WERI-Rb-1 (cell line): ENCODE measurements at regions not wholly inside any gene's neighbourhood (a gene's known extent, or its start where the extent isn't known, plus 50 kb on each side); places are given as distances from the start of the nearest gene placed in this dataset.
"Not testable (repeated sequence)": the region's sequence is repeated elsewhere in the genome, so short reads cannot be mapped to it uniquely, and the experiment has no call there.

Experiments
- DNase-seq: peaks from one replicate; pipeline ENCODE4 v3.0.0-alpha.2; 2020
- H3K27ac ChIP-seq: fragments of 250-450 bp; sonication (Bioruptor Pico); 2 replicates; pipeline ENCODE4 v1.5.1; 2020; ENCODE audit warnings: mild to moderate bottlenecking, moderate library complexity
- H3K27me3 ChIP-seq: fragments of 250-450 bp; sonication (Bioruptor Pico); 2 replicates; pipeline ENCODE4 v1.5.1; 2021; ENCODE audit warnings: mild to moderate bottlenecking, low read depth, moderate library complexity; ENCODE audit not compliant: insufficient read depth, severe bottlenecking
- H3K36me3 ChIP-seq: fragments of 250-450 bp; sonication (Bioruptor Pico); 2 replicates; pipeline ENCODE4 v1.5.1; 2020; ENCODE audit warnings: mild to moderate bottlenecking, moderate library complexity
- H3K4me3 ChIP-seq: 2 replicates; pipeline ENCODE4 v1.5.1; 2011; ENCODE audit warnings: low read depth, mild to moderate bottlenecking, control low read depth, low read length
- H3K9me3 ChIP-seq: fragments of 250-450 bp; sonication (Bioruptor Pico); 2 replicates; pipeline ENCODE4 v1.5.1; 2021; ENCODE audit warnings: mild to moderate bottlenecking, moderate library complexity; ENCODE audit not compliant: severe bottlenecking
- CTCF ChIP-seq: IDR thresholded peaks from 2 replicates; pipeline ENCODE4 v1.5.1; 2011; ENCODE audit warnings: low read depth, mild to moderate bottlenecking, control low read depth, inconsistent platforms, low read length

- no peak for DNase-seq
- H3K4me3 ChIP-seq: no peak overlapping the region
- H3K9me3 ChIP-seq: no peaks in the 10 kb centered on the region
- no peak overlapping the region for H3K27ac ChIP-seq
- no peaks in the 10 kb centered on the region for H3K27me3 ChIP-seq
- TF ChIP-seq CTCF: no peak
- H3K36me3 ChIP-seq: no peaks in the 10 kb centered on the region
These were observed 89.5 kb upstream of the DPP10 start for GRCh38 chr2:114352988-114353387.

DNA sequence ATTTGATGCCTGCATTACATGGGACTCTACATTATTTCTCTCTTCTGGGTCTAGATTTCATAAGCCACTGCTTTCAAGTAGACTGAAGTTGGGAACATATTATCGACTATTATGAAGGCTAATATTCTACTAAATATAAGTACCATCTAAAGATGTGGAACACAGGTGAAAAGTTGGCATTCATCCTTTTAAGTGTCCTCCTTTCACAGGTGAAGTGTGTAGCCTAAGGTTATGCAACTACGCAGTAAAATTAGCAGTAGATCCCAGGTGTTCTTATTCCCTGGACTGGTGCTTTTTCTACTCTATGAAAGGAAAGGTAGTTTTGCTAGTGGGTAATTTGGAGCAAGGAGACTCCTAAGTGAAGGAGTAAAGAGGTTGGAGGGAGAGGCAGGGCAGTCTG is 88.2 kb upstream of the DPP10 start:
- no peak for DNase-seq
- TF ChIP-seq CTCF: no peak
- H3K9me3 ChIP-seq: no peaks in the 10 kb centered on the region
- H3K4me3 ChIP-seq: no peak overlapping the region
- no peaks in the 10 kb centered on the region for H3K27me3 ChIP-seq
- H3K27ac ChIP-seq: no peak overlapping the region
- H3K36me3 ChIP-seq: no peaks in the 10 kb centered on the region

GRCh38 chr2:114368705-114369104 is 73.7 kb upstream of the DPP10 start:
- no peak for TF ChIP-seq CTCF
- no peaks in the 10 kb centered on the region for H3K36me3 ChIP-seq
- no peak overlapping the region for H3K4me3 ChIP-seq
- no peak for DNase-seq
- peaks cover 10% of the 10 kb centered on the region for H3K9me3 ChIP-seq
- H3K27ac ChIP-seq: no peak overlapping the region
- H3K27me3 ChIP-seq: no peaks in the 10 kb centered on the region

GRCh38 chr2:114371721-114372120 is 70.7 kb upstream of the DPP10 start:
- H3K9me3 ChIP-seq: peaks cover 10% of the 10 kb centered on the region
- not testable (repeated sequence) for H3K36me3 ChIP-seq, H3K27me3 ChIP-seq

DNA sequence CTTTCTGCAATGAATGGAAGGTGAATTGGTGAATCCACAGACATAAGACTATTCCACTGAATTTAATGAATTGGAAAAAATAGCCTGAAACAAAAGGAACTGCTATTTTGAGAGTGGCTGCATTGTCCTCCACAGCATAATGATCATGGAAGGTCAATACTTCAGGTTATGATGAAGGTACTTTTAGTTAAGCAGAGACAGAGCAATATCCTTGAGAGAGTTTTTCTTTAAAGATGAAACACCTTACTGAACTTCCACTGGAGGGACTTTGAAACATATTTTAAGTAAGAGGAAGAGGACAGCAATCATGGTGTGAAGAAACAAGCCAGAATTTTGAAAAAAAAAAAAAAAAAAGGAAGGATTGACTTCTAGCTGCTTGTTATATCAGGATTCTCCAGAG is 68.8 kb upstream of the DPP10 start:
- Histone ChIP-seq H3K27me3 (no peaks in the 10 kb centered on the region), H3K4me3 (no peak overlapping the region), H3K27ac (no peak overlapping the region), H3K36me3 (no peaks in the 10 kb centered on the region), H3K9me3 (peaks cover 4% of the 10 kb centered on the region)
- no peak for TF ChIP-seq CTCF
- DNase-seq: no peak

More at GRCh38 chr2:114371721-114372120, 70.7 kb upstream of the DPP10 start:
- H3K27ac ChIP-seq, H3K4me3 ChIP-seq, DNase-seq: not testable (repeated sequence)

DNA sequence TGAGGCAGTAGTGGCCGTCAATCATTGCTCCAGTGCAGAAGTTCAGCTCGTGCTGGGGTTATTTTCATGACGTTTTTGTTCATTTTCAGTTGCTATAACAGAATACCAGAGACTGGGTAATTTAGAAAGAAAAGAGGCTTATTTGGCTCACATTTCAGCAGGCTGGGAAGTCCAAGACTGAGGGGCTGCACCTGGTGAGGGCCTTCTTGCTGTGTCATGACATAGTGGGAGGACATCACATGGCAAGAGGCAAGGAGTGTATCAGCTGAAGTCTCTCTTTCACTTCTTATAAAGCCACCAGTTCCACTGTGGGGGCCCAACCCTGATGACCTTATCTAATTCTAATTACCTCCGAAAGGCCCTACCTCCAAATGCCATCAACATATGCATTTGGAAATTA is 58.0 kb upstream of the DPP10 start:
- TF ChIP-seq CTCF: no peak
- DNase-seq: no peak
- no peaks in the 10 kb centered on the region for H3K9me3 ChIP-seq

More for the DNA sequence above, 58.0 kb upstream of the DPP10 start:
- Histone ChIP-seq H3K36me3 (no peaks in the 10 kb centered on the region), H3K27ac (no peak overlapping the region), H3K4me3 (no peak overlapping the region), H3K27me3 (no peaks in the 10 kb centered on the region)
